DND-41 (cell line): ENCODE measurements at regions not wholly inside any gene's neighbourhood (a gene's known extent, or its start where the extent isn't known, plus 50 kb on each side); places are given as distances from the start of the nearest gene placed in this dataset.

Source experiments
- ATAC-seq: fragments of 200-7000 bp; cut with Tn5 transposase; 3 replicates; pipeline ENCODE4 v1.9.1; 2021; ENCODE audit warnings: low read depth; ENCODE audit not compliant: insufficient read depth
- DNase-seq: peaks from one replicate; pipeline ENCODE4 v3.0.0-alpha.2; 2020
- H2AFZ ChIP-seq: 2 replicates; pipeline ENCODE4 v1.6.0; 2012; ENCODE audit warnings: low read depth, low read length
- H3K27ac ChIP-seq: 2 replicates; pipeline ENCODE4 v1.5.1; 2012; ENCODE audit warnings: low read length, inconsistent platforms
- H3K27me3 ChIP-seq: fragments of 200-600 bp; sonication (generic); 2 replicates; pipeline ENCODE4 v1.6.0; 2012; ENCODE audit warnings: low read length, mild to moderate bottlenecking, inconsistent platforms; ENCODE audit not compliant: insufficient read depth, poor library complexity
- H3K36me3 ChIP-seq: 2 replicates; pipeline ENCODE4 v1.5.1; 2012; ENCODE audit warnings: low read length, inconsistent platforms; ENCODE audit not compliant: insufficient read depth
- H3K4me1 ChIP-seq: 2 replicates; pipeline ENCODE4 v1.5.1; 2012; ENCODE audit warnings: mild to moderate bottlenecking, low read length; ENCODE audit not compliant: insufficient read depth
- H3K4me2 ChIP-seq: 2 replicates; pipeline ENCODE4 v1.6.0; 2012; ENCODE audit warnings: mild to moderate bottlenecking, moderate library complexity, low read length, inconsistent platforms; ENCODE audit not compliant: insufficient read depth
- H3K4me3 ChIP-seq, 2 experiments: fragments of 200-600 bp in 1 of 2; shearing (Covaris generic) in 1 of 2; 2 replicates each; pipeline ENCODE4 v1.5.1; 2012 to 2016; ENCODE audit warnings: inconsistent platforms in 2 of 2, low read length in 2 of 2, mild to moderate bottlenecking in 2 of 2, low read depth in 1 of 2, moderate library complexity in 1 of 2
- H3K79me2 ChIP-seq: 2 replicates; pipeline ENCODE4 v1.6.0; 2012; ENCODE audit warnings: low read length, inconsistent platforms; ENCODE audit not compliant: insufficient read depth
- H3K9ac ChIP-seq: 2 replicates; pipeline ENCODE4 v1.6.0; 2012; ENCODE audit warnings: low read depth, mild to moderate bottlenecking, inconsistent platforms, low read length, moderate library complexity
- H3K9me3 ChIP-seq: 2 replicates; pipeline ENCODE4 v1.5.1; 2012; ENCODE audit warnings: low read length, moderate library complexity, mild to moderate bottlenecking, inconsistent platforms; ENCODE audit not compliant: insufficient read depth, severe bottlenecking
- H4K20me1 ChIP-seq: 2 replicates; pipeline ENCODE4 v1.6.0; 2012; ENCODE audit warnings: low read length; ENCODE audit not compliant: insufficient read depth
- CTCF ChIP-seq: IDR thresholded peaks from 2 replicates; pipeline ENCODE4 v1.5.1; 2012; ENCODE audit warnings: borderline replicate concordance, low read length, moderate library complexity, mild to moderate bottlenecking; ENCODE audit not compliant: poor library complexity, severe bottlenecking; ENCODE audit errors: extremely low read depth
- EZH2 ChIP-seq: IDR thresholded peaks from 3 replicates; pipeline ENCODE4 v1.6.1; 2012; ENCODE audit warnings: borderline replicate concordance, low read depth, mild to moderate bottlenecking, moderate library complexity, low read length, inconsistent platforms; ENCODE audit not compliant: severe bottlenecking

DNA sequence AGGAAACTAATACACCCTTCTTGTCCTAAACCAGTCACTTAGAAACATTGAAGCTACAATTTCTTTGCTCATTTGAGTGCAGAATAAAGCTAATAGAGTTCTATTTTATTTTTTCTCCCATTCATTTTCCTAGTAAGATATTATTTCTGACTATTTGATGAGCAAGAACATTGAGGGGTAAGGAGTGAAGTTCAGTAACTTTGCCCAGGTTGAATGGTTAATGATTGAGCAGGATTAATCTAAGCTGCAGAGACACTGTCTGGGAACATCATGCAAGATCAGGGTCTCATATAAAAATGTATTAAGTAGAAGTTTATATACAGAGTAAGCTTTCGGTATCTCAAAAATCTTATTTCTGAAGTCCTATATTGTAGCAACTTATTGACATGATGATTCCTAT is 102.4 kb upstream of the LIMCH1 start:
- TF ChIP-seq EZH2 (no peak), CTCF (no peak)
- Histone ChIP-seq H3K9me3 (no peaks in the 10 kb centered on the region), H3K79me2 (no peaks in the 10 kb centered on the region), H3K27me3 (peaks cover 5% of the 10 kb centered on the region), H3K4me1 (no peaks in the 10 kb centered on the region), H4K20me1 (no peaks in the 10 kb centered on the region), H3K36me3 (no peaks in the 10 kb centered on the region), H3K4me2 (no peak overlapping the region), H3K4me3 (no peak overlapping the region), H3K27ac (no peak overlapping the region), H2AFZ (no peak overlapping the region), H3K9ac (no peak overlapping the region)
- DNase-seq, result no peak
- no peak for ATAC-seq

GRCh38 chr4:41436419-41436818 is 101.5 kb upstream of the LIMCH1 start:
- H3K4me1 ChIP-seq, result no peaks in the 10 kb centered on the region
- H3K27me3 ChIP-seq, result no peaks in the 10 kb centered on the region
- no peak overlapping the region for H3K4me3 ChIP-seq
- H3K27ac ChIP-seq, result no peak overlapping the region
- H3K79me2 ChIP-seq, result no peaks in the 10 kb centered on the region
- no peak for DNase-seq
- H2AFZ ChIP-seq, result no peak overlapping the region
- no peak for TF ChIP-seq EZH2
- TF ChIP-seq CTCF, result no peak
- no peak for ATAC-seq
- H3K9ac ChIP-seq, result no peak overlapping the region
- no peaks in the 10 kb centered on the region for H3K36me3 ChIP-seq
- no peak overlapping the region for H3K4me2 ChIP-seq
- no peaks in the 10 kb centered on the region for H4K20me1 ChIP-seq
- H3K9me3 ChIP-seq, result no peaks in the 10 kb centered on the region

DNA sequence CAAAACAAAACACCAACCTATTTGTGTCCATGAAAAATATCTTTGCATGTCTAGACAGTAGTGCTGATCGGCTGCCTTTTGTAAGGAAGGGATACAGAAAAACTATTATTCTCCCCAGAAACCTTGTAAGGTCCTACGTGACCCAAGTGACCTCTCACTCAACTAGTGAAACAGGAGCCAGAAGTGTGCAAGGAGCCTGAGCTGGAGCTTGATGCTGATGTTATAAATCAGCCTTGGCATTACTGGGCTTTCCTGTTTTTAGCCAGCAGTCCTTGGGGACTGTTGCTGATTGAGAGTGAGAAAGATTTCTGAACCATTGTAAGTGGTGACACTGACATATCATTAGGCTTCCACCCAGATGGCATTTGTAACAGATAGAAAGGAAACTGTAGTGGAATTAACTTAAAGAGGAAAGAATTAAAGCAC is 100.8 kb upstream of the LIMCH1 start:
- no peak overlapping the region for H2AFZ ChIP-seq

More for the DNA sequence above, 100.8 kb upstream of the LIMCH1 start:
- Histone ChIP-seq H3K9me3 (no peaks in the 10 kb centered on the region), H3K9ac (no peak overlapping the region), H3K4me3 (no peak overlapping the region), H3K4me2 (no peak overlapping the region), H3K27ac (no peak overlapping the region), H3K4me1 (no peaks in the 10 kb centered on the region), H3K79me2 (no peaks in the 10 kb centered on the region), H3K36me3 (no peaks in the 10 kb centered on the region), H3K27me3 (no peaks in the 10 kb centered on the region), H4K20me1 (no peaks in the 10 kb centered on the region)
- no peak for DNase-seq
- no peak for ATAC-seq
- TF ChIP-seq CTCF (no peak), EZH2 (no peak)
